ENCODE measurements at regions not wholly inside any gene's neighbourhood (a gene's known extent, or its start where the extent isn't known, plus 50 kb on each side); places are given as distances from the start of the nearest gene placed in this dataset.

GRCh38 chr6:47360388-47360787 is 50.7 kb upstream of the TNFRSF21 start:
- DNase-seq (ENCODE audit: low spot score): peak; percentile 57

GRCh38 chr6:47362857-47363461 is 53.3 kb upstream of the TNFRSF21 start:
- no peak for DNase-seq (ENCODE audit: low spot score)

DNA sequence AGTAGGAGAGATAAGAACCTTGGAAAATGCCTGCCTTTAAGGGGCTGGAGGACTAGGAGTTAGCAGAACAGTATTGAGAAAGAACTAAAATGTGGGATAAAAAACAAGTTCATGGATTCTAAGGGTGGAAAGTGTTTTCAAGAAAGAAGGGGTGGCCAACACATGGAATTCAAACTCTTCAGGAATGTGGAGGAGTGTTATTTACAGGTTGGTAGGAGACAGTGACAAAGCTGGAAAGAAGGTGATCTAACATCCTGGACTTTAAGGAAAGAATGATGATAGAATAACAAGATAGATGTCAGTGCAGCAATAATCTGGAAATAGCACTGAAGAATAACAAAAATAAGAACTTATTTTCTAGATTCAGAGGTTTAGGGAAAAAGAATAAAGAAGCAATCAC is 54.0 kb upstream of the TNFRSF21 start:
- DNase-seq (ENCODE audit: low spot score): no peak

DNA sequence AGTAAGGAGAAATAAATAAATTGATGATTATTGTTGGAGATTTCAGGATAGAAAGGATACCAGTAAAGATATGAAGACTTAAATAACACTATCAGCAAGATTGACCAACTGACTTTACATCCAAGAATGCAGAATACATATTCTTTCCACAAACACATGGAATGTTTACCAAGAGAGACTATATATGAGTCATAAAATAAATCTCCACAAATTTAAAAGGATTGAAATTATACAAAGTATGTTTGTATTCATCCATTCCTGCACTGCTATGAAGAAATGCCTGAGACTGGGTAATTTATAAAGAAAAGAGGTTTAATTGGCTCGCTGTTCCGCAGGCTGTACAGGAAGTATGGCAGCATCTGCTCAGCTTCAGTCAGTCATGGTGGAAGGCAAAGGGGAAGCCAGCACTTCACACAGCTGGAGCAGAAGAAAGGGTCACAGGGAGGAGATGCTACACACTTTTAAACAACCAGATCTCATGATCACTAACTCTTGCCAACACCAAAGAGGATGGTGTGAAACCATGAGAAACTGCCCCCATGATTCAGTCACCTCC is 56.7 kb upstream of the TNFRSF21 start:
- DNase-seq (ENCODE audit: low spot score): no peak

DNA sequence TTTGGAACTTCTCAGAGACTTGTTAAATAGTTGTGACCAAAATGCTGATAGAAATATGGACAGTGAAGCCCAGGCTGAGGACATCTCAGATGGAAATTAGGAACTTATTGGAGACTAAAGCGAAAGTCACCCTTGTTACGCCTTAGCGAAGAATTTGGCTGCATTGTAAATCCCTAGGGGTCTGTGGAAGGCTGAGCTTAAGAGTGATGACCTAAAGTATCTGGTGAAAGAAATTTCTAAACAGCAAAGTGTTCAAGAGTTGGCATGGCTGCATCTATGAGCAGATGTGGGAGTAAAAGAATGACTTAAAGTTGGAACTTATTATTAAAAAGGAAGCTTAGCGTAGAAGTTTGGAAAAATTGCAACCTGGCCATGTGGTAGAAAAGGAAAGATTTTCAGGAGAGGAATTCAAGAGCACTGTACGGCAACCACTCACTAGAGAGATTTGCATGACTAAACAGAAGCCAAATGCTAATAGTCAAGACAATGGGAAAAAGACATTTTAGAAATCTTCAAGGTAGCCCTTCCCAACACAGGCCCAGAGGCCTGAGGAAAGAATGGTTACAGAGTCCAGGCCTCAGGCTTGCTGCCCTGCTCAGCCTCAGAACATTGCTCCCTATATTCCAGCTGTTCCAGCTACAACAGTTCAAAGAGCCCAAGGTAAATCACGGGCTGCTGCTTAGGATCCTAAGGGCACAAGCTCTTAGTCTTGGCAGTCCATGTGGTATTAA is 61.6 kb upstream of the TNFRSF21 start:
- no peak for DNase-seq (ENCODE audit: low spot score)

DNA sequence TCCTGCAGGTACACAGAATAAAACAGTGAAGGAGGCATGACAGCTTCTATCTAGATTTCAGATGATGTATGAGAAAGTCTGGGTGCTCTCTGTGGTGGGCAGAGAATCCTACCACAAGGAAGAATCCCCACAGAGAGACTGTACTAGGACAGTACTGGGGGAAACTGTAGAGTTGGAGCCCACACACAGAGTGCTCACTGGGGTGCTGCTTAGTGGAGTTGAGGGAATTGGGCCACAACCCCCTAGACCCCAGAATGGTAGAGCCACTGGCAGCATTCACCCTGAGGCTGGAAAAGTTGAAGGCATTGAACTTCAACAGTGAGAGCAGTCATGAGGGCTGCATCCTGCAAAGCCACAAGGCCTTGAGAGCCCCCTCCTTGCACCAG is 62.2 kb upstream of the TNFRSF21 start:
- DNase-seq (ENCODE audit: low spot score): no peak

GRCh38 chr6:47372318-47372717 is 62.6 kb upstream of the TNFRSF21 start:
- DNase-seq (ENCODE audit: low spot score): no peak

DNA sequence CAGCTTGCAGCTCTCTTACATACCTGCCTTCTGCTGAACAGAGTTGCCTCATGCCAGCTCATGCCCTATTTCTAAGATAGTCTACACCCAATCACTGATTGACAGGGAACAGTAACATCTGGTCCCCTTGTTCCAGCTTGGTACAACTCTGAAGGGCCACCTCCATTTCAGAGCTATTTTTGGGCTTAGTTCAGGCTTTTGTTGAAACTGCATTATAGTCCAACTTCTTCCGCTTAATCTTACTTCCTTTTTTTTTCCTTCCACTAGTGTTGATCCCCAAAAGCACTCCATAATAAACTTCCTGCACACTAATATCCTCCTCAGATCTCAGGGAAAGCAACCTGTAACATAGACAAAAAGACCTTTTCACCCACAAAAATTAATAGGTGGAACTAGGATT is 65.7 kb upstream of the TNFRSF21 start:
- DNase-seq (ENCODE audit: low spot score): no peak

- no peak for DNase-seq (ENCODE audit: low spot score)
These were observed 67.2 kb upstream of the TNFRSF21 start for GRCh38 chr6:47376930-47377329.

DNA sequence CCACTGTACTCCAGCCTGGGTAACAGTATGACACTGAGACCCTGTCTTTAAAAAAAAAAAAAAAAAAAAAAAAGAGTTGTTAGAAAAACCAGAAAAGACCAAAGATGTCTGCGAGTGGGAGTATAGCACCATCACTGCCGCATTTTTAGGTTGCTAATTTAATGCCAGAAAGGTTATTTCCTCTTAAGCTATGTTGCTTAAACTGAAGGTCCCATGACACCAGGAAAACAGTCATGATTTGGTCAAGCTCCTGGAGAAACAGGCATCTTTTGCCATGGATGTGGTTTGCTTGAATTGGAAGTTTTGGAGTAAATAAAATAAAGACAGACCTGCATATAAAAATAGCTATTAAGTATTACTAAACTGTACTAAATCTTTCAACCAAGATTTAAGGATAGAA is 68.3 kb upstream of the TNFRSF21 start:
- DNase-seq (ENCODE audit: low spot score): no peak

DNA sequence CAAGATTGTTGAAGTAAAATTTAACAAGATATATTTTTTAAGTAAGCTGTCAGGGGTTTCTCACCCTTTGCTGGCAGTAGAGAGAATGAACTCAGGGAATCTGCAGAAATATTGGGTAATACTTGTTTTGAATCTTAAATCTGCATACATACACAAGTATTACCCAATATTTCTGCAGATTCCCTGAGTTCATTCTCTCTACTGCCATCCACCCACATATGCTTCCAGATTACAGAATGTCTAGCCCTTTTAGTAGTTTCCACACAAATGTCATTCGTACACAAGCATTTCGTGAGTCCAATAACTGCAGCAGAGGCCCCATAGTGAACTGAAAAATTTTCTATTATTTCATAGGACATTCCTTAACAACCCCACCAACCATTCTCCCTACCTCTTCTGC is 69.6 kb upstream of the TNFRSF21 start:
- DNase-seq (ENCODE audit: low spot score): no peak

- DNase-seq (ENCODE audit: low spot score): no peak
These were observed 70.5 kb upstream of the TNFRSF21 start for GRCh38 chr6:47380251-47380650.

DNA sequence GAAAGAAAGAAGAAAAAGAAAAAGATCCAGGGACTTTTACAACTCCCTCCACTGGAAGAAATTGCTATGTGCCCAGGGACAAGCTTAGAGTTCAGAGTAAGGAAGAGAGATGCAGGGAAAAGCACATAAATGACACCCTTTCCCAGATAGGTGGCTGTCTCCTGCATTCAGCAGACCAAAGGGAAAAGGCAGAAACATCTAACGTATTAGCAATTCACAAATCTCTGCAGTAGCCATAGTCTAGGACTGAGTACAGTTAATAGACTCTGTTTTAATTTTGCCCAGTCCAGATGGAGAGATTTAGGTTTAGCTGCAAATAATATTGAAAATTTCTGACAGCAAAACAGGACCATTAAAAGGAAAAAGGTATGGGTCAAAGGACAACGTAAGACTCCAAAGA is 71.3 kb upstream of the TNFRSF21 start:
- no peak for DNase-seq (ENCODE audit: low spot score)

GRCh38 chr6:47383360-47383759 is 73.7 kb upstream of the TNFRSF21 start:
- DNase-seq (ENCODE audit: low spot score): no peak

DNA sequence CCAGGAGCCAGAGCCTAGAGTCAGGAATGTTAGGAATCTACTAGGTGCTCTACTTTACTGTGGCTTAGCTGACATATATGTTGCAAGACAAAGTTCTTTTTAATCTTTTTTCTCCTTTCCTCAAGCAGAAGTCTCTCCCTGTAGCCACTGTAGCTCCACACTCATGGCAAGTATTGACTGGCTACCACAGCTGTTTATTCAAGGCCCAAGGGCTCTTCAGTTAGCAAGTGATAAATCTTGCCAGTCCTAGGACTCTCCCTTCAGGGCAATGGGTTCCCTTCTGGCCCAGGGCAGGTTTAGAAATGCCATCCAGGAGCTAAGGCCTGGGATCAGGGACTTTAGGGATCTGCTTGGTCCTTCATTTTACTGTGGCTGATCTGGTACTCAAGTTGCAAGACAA is 82.0 kb upstream of the TNFRSF21 start:
- DNase-seq (ENCODE audit: low spot score): no peak

- no peak for DNase-seq (ENCODE audit: low spot score)
These were observed 82.5 kb upstream of the TNFRSF21 start for GRCh38 chr6:47392251-47392650.

GRCh38 chr6:47396401-47397069 is 81.1 kb upstream of the CD2AP start:
- DNase-seq (ENCODE audit: low spot score): no peak

DNA sequence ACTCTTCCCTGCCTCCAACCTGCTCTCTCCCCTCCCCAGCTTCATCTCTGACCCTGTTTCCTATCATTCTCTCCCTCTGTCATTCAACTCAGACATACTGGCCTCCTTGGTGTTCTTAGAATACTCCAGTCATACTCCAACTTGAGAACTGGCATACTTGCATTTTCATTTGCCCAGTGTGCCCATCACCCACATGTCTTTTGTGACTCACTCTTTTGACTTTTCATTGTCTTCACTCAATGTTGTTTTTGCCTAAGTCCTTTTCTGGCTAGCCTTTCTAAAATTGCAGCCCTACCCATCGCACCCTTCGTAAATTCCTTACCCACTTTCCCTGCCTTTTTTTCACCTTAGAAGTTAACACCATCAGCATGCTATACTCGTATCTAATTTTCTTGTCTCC is 77.0 kb upstream of the CD2AP start:
- no peak for DNase-seq (ENCODE audit: low spot score)

DNA sequence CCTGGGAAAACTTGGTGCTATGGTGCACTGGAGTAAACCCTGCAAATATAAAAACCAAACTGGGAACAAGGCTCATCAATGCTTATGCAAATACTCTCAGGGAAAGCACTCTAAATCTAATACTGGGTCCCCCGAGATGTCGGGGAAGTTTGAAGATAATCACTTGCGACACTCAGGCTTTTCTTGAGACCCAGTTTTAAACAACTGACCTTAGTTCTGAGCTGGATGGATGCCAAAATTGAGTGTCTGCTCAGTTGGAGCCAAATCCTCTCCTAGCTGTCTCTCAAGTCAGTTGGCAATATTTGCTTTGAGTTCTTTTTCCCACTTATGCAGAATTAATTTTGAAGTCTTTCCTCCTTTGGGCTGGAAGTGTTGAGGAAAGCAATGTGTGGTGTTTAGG is 75.5 kb upstream of the CD2AP start:
- no peak for DNase-seq (ENCODE audit: low spot score)

DNA sequence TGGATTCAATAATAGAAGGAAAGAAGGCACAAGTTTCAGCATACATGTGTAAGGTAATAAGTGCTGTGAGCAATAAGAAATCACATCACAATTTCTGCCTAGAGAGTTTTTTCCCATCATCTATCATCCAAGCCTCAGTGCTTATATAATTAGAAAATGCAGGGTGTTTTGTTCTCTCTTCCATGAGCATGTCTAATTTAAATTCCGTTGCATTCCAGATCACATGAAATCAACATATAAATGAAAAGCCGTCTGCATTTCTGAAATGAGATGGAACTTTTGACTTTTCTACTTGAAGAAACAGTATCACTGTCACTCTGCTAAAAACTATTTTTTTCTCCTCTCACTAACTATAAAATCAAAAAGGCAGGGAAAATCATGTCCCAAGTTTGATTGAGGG is 74.5 kb upstream of the CD2AP start:
- DNase-seq (ENCODE audit: low spot score): no peak

DNA sequence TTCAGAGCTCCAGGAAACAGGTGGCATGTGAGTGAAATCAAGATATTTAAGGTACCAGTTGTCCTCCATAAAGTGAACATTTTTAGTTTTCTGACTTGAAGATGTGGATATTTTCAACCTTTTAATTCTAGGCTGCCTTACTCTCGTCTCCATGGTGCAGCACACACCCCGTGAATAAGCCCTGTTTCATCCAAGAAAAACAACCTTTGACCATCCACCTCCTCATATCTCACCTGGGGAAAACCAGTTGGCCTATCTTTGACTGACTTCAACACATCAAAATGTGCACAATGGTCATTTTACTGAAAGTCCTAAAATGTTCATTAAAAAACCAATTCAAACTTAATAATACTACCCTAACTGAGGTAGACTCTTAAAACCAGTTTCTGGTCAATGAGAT is 73.8 kb upstream of the CD2AP start:
- DNase-seq (ENCODE audit: low spot score): no peak

- DNase-seq (ENCODE audit: low spot score): no peak
These were observed 73.2 kb upstream of the CD2AP start for GRCh38 chr6:47404435-47404834.

DNA sequence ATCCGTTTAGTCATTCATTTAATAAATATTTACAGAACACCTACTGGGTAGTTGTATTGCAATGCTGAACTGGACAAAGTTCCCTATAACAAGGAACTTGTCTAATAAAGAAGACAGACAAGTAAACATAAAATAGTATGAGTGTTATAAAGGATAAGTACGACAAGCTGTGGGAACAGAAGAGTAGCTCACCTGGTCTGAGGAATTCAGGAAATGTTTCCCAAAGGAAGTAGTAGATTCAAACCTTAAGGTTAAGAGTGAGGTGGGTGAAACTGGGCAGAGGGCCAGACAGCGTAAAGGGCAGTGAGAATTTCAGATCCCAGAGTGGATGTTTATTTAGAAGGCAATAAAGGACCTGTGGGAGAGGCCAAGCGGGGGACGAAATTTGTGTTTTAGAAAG is 72.3 kb upstream of the CD2AP start:
- DNase-seq (ENCODE audit: low spot score): no peak
